ENCODE measurements at regions not wholly inside any gene's neighbourhood (a gene's known extent, or its start where the extent isn't known, plus 50 kb on each side); places are given as distances from the start of the nearest gene placed in this dataset.
A peak's percentile ranks its signal among the peaks of the same experiment; 100 is the strongest.

DNA sequence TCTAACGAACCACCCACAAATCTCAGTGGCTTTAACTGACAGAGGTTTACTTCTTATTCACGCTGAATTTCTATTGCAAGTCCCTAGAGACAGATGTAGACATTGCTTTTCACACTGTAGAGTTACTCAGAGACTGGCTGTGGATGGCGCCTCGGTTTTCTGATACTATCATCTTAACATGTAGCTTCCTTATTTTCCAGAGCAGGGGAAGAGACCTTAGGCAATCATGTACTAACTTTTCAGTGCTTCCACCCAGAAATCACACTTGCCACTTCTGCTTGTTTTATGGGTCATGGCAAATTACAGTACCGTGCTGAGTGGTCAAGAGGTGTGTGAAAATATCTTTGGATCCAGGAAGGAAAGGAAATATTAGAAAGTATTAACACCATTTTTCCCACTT lies 65.4 kb downstream of the MAF start:
- TF ChIP-seq, protein P1, sequence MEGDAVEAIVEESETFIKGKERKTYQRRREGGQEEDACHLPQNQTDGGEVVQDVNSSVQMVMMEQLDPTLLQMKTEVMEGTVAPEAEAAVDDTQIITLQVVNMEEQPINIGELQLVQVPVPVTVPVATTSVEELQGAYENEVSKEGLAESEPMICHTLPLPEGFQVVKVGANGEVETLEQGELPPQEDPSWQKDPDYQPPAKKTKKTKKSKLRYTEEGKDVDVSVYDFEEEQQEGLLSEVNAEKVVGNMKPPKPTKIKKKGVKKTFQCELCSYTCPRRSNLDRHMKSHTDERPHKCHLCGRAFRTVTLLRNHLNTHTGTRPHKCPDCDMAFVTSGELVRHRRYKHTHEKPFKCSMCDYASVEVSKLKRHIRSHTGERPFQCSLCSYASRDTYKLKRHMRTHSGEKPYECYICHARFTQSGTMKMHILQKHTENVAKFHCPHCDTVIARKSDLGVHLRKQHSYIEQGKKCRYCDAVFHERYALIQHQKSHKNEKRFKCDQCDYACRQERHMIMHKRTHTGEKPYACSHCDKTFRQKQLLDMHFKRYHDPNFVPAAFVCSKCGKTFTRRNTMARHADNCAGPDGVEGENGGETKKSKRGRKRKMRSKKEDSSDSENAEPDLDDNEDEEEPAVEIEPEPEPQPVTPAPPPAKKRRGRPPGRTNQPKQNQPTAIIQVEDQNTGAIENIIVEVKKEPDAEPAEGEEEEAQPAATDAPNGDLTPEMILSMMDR (IDR thresholded peaks at IDR 0.05): no peak
- ATAC-seq: peak; percentile 80

DNA sequence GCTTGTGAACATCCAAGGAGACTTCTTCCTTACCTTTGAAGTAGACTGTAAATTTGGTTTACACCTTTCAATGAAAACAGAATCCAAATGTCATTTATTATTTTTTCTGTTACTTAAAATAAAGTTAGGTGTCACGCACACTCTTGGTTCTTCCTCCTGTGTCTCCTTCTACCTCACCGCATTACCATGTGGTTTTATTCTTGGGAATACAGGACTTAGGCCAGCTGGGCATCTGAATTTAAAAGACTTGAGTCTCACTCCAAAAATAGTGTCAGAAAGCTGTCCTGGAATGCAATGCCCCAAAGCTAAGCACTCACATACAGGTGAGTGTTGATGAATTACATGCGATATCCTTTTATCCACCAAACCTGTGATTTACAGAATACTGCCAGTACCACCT lies 66.4 kb downstream of the MAF start:
- intact Hi-C loops (cut with DNase I): no loop called here
- TF ChIP-seq, protein P1 (IDR thresholded peaks at IDR 0.05): no peak
- Histone ChIP-seq H3K9me3 (no peaks in the 10 kb centered on the region), H3K27me3 (no peaks in the 10 kb centered on the region), H3K4me1 (no peaks in the 10 kb centered on the region), H3K4me3 (no peak overlapping the region), H3K36me3 (no peaks in the 10 kb centered on the region), H3K27ac (no peak overlapping the region)
- no peak for ATAC-seq
- no peak for DNase-seq

More for the DNA sequence above, 65.4 kb downstream of the MAF start:
- intact Hi-C loops (cut with DNase I): no loop called here
- no peaks in the 10 kb centered on the region for H3K4me1 ChIP-seq
- no peak for DNase-seq
- H3K36me3 ChIP-seq: no peaks in the 10 kb centered on the region
- no peak overlapping the region for H3K27ac ChIP-seq
- no peak overlapping the region for H3K4me3 ChIP-seq
- no peaks in the 10 kb centered on the region for H3K27me3 ChIP-seq
- H3K9me3 ChIP-seq: no peaks in the 10 kb centered on the region

DNA sequence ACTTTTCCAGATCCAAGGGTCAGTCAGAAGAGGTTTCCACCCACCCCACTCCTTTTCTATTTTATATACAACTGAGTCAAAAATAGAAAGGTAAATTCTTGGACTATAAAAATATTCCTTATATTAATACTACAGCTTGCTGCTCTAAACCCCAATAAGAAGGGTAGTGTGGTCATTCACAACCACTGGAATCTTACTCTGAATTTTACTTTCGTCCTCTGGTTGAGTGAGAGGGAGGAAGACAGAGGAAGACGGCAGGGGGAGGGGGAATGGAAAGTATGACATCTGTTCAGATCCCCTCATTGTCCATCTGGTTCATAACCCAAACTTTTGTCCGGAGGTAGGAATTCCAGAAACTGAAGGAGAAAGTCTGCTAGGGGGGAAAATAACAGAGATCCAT lies 67.2 kb downstream of the MAF start:
- ATAC-seq: no peak
- intact Hi-C loops (cut with DNase I): no loop called here
- TF ChIP-seq, protein P1 (IDR thresholded peaks at IDR 0.05): no peak

DNA sequence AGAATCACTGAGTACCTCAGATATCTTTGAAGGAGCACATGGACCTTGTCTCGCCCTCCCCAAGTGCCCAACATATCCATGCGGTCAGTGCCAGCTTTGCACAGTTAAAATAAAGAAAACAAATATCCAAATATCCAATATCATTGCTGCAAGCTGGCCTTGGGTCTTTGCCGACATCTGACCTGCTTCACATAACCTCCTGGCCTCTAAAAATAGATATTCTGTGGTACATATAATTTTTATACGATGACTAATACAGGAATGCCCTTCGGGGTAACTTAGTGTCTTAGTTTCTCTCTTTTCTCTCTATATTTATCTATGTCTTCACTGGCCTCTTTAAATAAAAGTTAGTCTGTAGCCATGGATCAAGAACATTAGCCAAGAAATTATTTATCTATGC lies 67.8 kb downstream of the MAF start:
- H3K4me3 ChIP-seq: no peak overlapping the region
- TF ChIP-seq, protein P1 (IDR thresholded peaks at IDR 0.05): no peak
- no peaks in the 10 kb centered on the region for H3K9me3 ChIP-seq
- no peaks in the 10 kb centered on the region for H3K27me3 ChIP-seq
- no peaks in the 10 kb centered on the region for H3K4me1 ChIP-seq
- intact Hi-C loops (cut with DNase I): no loop called here
- no peaks in the 10 kb centered on the region for H3K36me3 ChIP-seq
- H3K27ac ChIP-seq: no peak overlapping the region
- no peak for ATAC-seq
- DNase-seq: no peak

More for the DNA sequence above, 67.2 kb downstream of the MAF start:
- no peak for DNase-seq
- H3K4me3 ChIP-seq: no peak overlapping the region
- no peaks in the 10 kb centered on the region for H3K9me3 ChIP-seq
- H3K4me1 ChIP-seq: no peaks in the 10 kb centered on the region
- H3K36me3 ChIP-seq: no peaks in the 10 kb centered on the region
- no peak overlapping the region for H3K27ac ChIP-seq
- no peaks in the 10 kb centered on the region for H3K27me3 ChIP-seq

DNA sequence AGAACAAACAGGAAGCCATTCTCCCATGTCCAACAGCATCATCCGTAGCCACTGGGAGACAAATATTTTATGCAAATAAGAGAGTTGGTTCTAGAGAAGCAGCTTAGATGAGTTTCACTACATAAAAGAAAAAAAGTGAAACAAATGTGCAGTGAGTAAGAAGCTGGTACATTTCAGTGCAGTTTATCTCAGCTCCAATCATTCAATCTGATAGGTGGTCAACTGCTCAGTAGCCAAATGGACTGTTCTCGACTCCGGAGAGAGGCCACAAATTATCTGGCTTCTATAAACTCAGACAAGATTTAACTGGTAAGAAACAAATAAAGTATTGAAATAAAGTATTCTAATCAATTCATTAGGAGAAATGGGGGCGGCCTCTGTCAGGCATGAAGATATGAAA lies 68.3 kb downstream of the MAF start:
- intact Hi-C loops (cut with DNase I): no loop called here
- DNase-seq (no peak), ATAC-seq (no peak)
- Histone ChIP-seq H3K9me3 (no peaks in the 10 kb centered on the region), H3K36me3 (no peaks in the 10 kb centered on the region), H3K27me3 (no peaks in the 10 kb centered on the region), H3K27ac (no peak overlapping the region), H3K4me1 (no peaks in the 10 kb centered on the region), H3K4me3 (no peak overlapping the region)
- TF ChIP-seq, protein P1 (IDR thresholded peaks at IDR 0.05): no peak

DNA sequence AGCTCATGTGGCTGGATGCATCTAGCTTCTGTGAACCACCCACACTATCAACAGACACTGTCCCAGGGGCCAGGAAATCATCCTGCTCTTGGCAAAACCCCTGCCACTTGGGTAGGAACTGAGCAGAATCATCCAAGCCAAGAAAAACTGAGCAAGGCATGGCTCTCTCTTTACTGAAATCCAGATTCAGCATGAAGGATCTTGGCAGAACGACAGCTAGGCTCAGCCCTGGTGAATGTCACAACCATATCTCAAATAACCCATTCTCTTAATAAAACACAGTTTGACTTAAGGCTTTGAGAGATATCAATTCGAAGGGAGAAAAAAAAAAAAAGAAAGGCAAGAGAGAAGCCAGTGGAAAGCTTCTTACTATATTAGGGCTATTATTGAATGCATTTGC lies 72.2 kb downstream of the MAF start:
- ATAC-seq: no peak
- no peak overlapping the region for H3K27ac ChIP-seq
- H3K4me3 ChIP-seq: no peak overlapping the region
- TF ChIP-seq, protein P1 (IDR thresholded peaks at IDR 0.05): no peak
- H3K9me3 ChIP-seq: no peaks in the 10 kb centered on the region
- no peaks in the 10 kb centered on the region for H3K4me1 ChIP-seq
- no peaks in the 10 kb centered on the region for H3K36me3 ChIP-seq
- no peaks in the 10 kb centered on the region for H3K27me3 ChIP-seq
- DNase-seq: no peak
- intact Hi-C loops (cut with DNase I): no loop called here
